BE2C (cell line): ENCODE measurements at regions not wholly inside any gene's neighbourhood (a gene's known extent, or its start where the extent isn't known, plus 50 kb on each side); places are given as distances from the start of the nearest gene placed in this dataset.
"Not testable (repeated sequence)": the region's sequence is repeated elsewhere in the genome, so short reads cannot be mapped to it uniquely, and the experiment has no call there.

Source experiments
- DNase-seq: peaks from one replicate; pipeline ENCODE4 v3.0.0-alpha.2; 2020
- H3K27me3 ChIP-seq: fragments of 250-450 bp; sonication (Bioruptor Pico); 2 replicates; pipeline ENCODE4 v1.5.1; 2020; ENCODE audit warnings: mild to moderate bottlenecking
- H3K36me3 ChIP-seq: fragments of 250-450 bp; sonication (Bioruptor Pico); 2 replicates; pipeline ENCODE4 v1.5.1; 2020; ENCODE audit warnings: mild to moderate bottlenecking
- H3K4me1 ChIP-seq: fragments of 250-450 bp; sonication (Bioruptor Pico); 2 replicates; pipeline ENCODE4 v1.5.1; 2020
- H3K4me3 ChIP-seq: 2 replicates; pipeline ENCODE4 v1.5.1; 2011; ENCODE audit warnings: low read depth, low read length
- H3K9me3 ChIP-seq: fragments of 250-450 bp; sonication (Bioruptor Pico); 2 replicates; pipeline ENCODE4 v1.5.1; 2020
- CTCF ChIP-seq: IDR thresholded peaks from 2 replicates; pipeline ENCODE4 v1.5.1; 2012; ENCODE audit warnings: mild to moderate bottlenecking, low read depth, low read length

- no peaks in the 10 kb centered on the region for H3K27me3 ChIP-seq
- no peak overlapping the region for H3K4me3 ChIP-seq
- H3K4me1 ChIP-seq: no peaks in the 10 kb centered on the region
- TF ChIP-seq CTCF: no peak
- H3K36me3 ChIP-seq: no peaks in the 10 kb centered on the region
- no peak for DNase-seq
- no peaks in the 10 kb centered on the region for H3K9me3 ChIP-seq
Measured at GRCh38 chr11:25537393-25537792, 794.5 kb upstream of the ANO3 start.

GRCh38 chr11:25547292-25547691 is 784.6 kb upstream of the ANO3 start:
- Histone ChIP-seq H3K36me3 (no peaks in the 10 kb centered on the region), H3K9me3 (no peaks in the 10 kb centered on the region), H3K27me3 (no peaks in the 10 kb centered on the region), H3K4me3 (no peak overlapping the region), H3K4me1 (no peaks in the 10 kb centered on the region)
- no peak for TF ChIP-seq CTCF
- no peak for DNase-seq

GRCh38 chr11:25562417-25562816 is 769.5 kb upstream of the ANO3 start:
- H3K9me3 ChIP-seq: no peaks in the 10 kb centered on the region
- H3K4me1 ChIP-seq: no peaks in the 10 kb centered on the region
- H3K36me3 ChIP-seq: no peaks in the 10 kb centered on the region
- no peak for TF ChIP-seq CTCF
- DNase-seq: peak; percentile 31
- no peak overlapping the region for H3K4me3 ChIP-seq
- no peaks in the 10 kb centered on the region for H3K27me3 ChIP-seq

GRCh38 chr11:25565846-25566245 is 766.1 kb upstream of the ANO3 start:
- no peaks in the 10 kb centered on the region for H3K36me3 ChIP-seq
- TF ChIP-seq CTCF: no peak
- DNase-seq: no peak

GRCh38 chr11:25566298-25567200 is 765.4 kb upstream of the ANO3 start:
- no peak for TF ChIP-seq CTCF
- no peaks in the 10 kb centered on the region for H3K36me3 ChIP-seq
- H3K4me1 ChIP-seq: no peaks in the 10 kb centered on the region
- no peaks in the 10 kb centered on the region for H3K27me3 ChIP-seq
- no peak overlapping the region for H3K4me3 ChIP-seq
- DNase-seq: no peak
- H3K9me3 ChIP-seq: no peaks in the 10 kb centered on the region

More at GRCh38 chr11:25565846-25566245, 766.1 kb upstream of the ANO3 start:
- no peaks in the 10 kb centered on the region for H3K4me1 ChIP-seq
- H3K27me3 ChIP-seq: no peaks in the 10 kb centered on the region
- no peaks in the 10 kb centered on the region for H3K9me3 ChIP-seq
- no peak overlapping the region for H3K4me3 ChIP-seq

GRCh38 chr11:25576320-25576719 is 755.6 kb upstream of the ANO3 start:
- no peaks in the 10 kb centered on the region for H3K4me1 ChIP-seq
- H3K4me3 ChIP-seq: no peak overlapping the region
- no peaks in the 10 kb centered on the region for H3K9me3 ChIP-seq
- no peak for DNase-seq
- no peak for TF ChIP-seq CTCF
- H3K36me3 ChIP-seq: no peaks in the 10 kb centered on the region
- H3K27me3 ChIP-seq: no peaks in the 10 kb centered on the region

- H3K4me3 ChIP-seq, H3K4me1 ChIP-seq, DNase-seq, H3K36me3 ChIP-seq, H3K27me3 ChIP-seq, H3K9me3 ChIP-seq: not testable (repeated sequence)
Measured at GRCh38 chr11:25579554-25579953, 752.4 kb upstream of the ANO3 start.
